HPDE6-E6E7 (cell line): ENCODE measurements at regions not wholly inside any gene's neighbourhood (a gene's known extent, or its start where the extent isn't known, plus 50 kb on each side); places are given as distances from the start of the nearest gene placed in this dataset.

Source experiments
- DNase-seq: peaks from one replicate; pipeline ENCODE4 v3.0.0; 2011; ENCODE audit warnings: missing footprints; ENCODE audit errors: extremely low spot score

- no peak for DNase-seq
Measured at GRCh38 chr2:10498525-10499274, 50.6 kb upstream of the ODC1 start.
